ENCODE measurements at regions not wholly inside any gene's neighbourhood (a gene's known extent, or its start where the extent isn't known, plus 50 kb on each side); places are given as distances from the start of the nearest gene placed in this dataset.

DNA sequence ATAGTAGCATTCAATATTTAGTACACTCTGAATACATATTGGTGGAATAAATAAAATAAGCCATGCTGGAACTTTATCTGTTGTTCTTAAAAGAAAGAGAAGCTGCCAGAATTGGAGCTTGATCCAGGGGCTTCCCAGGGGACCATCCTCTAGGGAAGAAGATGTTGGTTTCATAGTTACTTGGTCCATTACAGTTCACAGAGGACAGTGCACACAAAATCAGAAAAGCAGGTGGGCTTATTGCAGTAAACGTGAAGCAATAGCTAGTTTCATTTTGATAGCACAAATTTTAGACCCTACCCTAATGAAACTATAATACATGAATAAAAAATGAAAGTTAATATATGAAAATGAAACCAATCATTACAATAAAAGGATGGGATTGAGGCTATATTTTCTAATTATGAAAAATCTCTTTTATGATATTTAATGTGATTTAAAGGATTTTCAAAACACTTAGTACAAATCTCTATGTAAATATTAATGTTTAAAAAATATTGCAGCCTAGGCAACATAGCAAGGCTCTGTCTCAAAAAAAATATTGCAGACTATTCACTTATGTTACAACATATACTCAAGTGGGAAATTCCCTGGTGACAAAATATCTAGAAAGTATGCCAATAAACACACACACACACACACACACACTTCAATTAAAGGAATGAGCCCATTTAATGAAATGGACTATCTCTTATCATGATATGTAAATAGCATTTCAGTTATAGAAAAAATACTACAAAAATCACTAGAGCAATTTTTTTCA is 227.0 kb upstream of the MARCKS start:
- no peak for TF ChIP-seq ZFX (IDR thresholded peaks at IDR 0.05)
- TF ChIP-seq, protein P1, sequence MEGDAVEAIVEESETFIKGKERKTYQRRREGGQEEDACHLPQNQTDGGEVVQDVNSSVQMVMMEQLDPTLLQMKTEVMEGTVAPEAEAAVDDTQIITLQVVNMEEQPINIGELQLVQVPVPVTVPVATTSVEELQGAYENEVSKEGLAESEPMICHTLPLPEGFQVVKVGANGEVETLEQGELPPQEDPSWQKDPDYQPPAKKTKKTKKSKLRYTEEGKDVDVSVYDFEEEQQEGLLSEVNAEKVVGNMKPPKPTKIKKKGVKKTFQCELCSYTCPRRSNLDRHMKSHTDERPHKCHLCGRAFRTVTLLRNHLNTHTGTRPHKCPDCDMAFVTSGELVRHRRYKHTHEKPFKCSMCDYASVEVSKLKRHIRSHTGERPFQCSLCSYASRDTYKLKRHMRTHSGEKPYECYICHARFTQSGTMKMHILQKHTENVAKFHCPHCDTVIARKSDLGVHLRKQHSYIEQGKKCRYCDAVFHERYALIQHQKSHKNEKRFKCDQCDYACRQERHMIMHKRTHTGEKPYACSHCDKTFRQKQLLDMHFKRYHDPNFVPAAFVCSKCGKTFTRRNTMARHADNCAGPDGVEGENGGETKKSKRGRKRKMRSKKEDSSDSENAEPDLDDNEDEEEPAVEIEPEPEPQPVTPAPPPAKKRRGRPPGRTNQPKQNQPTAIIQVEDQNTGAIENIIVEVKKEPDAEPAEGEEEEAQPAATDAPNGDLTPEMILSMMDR (conservative IDR thresholded peaks at IDR 0.05): no peak
- no peak overlapping the region for H3K27ac ChIP-seq

DNA sequence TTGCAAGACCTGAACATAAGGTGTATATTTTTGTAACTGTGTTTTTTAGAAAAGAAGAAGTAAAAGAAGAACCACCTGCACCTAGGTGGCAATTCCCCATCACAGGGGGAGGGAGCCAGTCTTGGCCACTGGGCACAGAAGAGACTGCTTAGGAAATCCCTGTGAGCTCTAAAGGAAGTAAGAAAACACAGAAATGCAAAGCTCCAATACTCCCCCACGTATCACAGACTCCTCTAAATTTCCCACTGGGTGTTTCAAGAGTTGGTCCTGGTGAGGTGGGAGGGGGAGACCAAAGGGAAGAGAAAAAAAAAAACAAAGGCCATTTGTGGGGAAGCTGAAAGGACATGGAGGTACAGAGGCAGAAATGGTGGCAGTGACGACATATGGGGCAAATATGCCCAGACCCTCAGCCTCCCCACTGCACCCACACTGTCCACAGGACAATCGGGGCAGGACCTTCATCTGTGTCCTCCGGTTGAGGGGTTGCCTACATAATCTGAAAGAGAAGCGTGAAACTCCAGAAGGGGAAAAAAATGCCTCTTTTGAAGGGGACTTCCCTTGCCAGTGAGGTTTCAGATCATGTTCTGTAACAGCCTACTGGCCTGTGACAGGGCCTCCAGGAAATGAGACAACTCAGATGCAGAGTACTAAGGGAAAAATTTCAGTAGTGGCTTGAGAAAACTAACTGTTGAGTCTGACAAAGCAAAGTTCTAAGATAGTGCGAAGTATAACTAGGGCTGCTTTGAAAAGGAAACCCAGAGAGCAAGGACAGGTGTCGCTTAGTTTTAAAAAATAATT is 226.2 kb upstream of the MARCKS start:
- TF ChIP-seq, protein P1 (conservative IDR thresholded peaks at IDR 0.05): no peak
- TF ChIP-seq ZFX (IDR thresholded peaks at IDR 0.05): no peak
- no peak overlapping the region for H3K27ac ChIP-seq

DNA sequence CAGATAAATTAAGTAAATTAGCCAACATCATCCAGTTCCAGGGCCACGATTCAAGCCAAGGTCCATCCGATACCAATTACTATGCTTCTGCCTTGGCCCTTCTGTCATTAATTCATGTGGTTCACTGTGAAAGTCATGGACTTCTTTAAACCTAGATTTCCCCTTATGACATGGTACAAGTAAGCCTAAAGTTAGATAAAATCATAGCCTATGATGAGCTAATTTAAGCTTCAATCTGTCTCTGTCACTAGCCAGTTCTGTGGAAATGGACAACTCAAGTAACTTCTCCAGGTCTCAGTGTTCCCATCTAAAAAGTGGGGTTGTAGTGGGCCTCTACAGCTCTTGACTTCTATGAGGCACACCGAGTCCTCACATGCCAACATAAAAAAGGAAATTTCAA is 225.5 kb upstream of the MARCKS start:
- TF ChIP-seq, protein P1 (conservative IDR thresholded peaks at IDR 0.05): no peak
- TF ChIP-seq ZFX (IDR thresholded peaks at IDR 0.05): no peak
- no peak overlapping the region for H3K27ac ChIP-seq

DNA sequence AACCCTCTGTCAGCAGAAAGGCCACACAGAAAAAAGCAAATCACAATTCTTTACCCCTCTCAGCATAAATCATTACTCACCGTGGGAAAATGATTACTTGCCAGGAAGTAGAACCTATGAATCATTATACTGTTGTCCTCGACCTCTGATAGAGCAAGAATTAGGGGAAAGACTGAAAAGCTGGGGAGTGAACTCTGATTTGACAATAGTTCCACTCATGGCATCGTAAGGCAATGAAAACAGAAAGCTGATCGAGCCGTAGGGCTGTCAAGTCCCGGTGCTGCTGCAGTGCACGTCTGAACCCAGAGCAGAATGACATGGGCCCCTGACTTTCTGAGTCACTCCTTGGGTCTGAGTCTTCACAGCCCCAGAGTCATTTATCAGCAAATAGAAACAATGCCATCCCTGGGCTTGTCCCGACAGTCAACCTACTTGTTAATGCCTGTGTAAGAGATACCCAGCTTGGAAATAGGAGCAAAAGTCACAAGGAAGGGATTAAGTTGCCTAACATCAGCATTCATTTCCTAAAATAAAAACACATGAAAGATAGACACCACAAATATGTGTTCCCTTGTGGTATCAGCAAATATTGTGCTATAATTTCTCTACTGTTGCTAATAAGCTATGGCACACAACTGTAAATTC is 224.8 kb upstream of the MARCKS start:
- TF ChIP-seq, protein P1 (conservative IDR thresholded peaks at IDR 0.05): no peak
- TF ChIP-seq ZFX (IDR thresholded peaks at IDR 0.05): no peak
- no peak overlapping the region for H3K27ac ChIP-seq

DNA sequence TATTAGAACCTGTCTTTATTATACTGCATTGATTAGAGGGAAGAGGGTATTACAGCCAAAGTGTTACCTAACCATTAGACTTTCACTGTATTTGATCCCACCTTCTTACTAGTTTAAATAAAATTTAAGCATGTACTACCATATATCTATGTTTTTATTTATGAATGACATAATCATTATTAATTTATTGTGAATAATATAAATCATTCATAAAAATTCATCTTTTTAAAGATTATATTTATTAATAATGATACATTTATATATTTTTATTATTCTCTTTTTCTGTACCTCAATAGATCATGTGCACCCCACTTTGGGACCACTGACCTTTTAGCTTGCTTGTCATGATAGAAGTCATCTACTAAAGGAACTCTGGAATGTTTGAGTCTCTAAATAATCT is 223.5 kb upstream of the MARCKS start:
- TF ChIP-seq, protein P1 (conservative IDR thresholded peaks at IDR 0.05): no peak
- TF ChIP-seq ZFX (IDR thresholded peaks at IDR 0.05): no peak
- H3K27ac ChIP-seq: no peak overlapping the region

DNA sequence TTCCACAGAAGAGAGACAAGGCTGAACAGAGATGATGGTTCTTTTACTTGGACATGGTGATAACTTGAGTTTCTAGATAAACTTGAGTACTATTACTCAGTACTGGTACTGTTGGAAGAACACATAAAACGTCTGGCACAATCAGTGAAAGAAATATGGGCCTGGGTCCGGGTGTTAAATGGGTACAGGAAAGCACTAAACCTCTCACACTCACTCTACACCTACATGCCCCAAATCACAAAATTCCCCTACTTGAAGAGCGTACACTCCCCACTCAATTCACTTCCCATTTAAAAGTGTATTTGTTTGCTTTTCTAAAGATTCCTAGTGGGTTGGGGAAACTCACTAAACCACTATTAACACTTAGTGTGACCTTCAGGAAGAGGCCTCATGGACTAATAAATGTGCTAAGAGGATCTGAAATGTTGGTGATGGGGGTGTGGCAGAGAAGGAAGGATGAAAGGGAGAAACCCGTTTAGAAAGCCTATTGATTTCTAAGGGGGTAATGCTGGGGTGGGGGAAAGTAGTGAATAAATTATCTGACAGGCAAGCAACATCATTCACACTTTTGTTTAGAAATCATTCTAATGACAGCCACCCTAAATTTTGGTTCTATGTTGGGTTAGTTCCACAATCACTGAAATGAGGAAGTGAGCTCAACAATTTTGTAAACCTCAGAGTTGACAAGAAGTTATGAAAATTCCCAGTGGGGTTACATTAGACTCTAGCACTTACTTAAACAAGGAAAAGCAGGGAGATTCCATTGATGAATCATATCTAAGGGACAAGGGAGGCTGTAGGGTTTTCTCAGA is 222.6 kb upstream of the MARCKS start:
- H3K27ac ChIP-seq: no peak overlapping the region
- TF ChIP-seq, protein P1 (conservative IDR thresholded peaks at IDR 0.05): no peak
- no peak for TF ChIP-seq ZFX (IDR thresholded peaks at IDR 0.05)

Data from C4-2B (cell line).